ENCODE measurements at regions not wholly inside any gene's neighbourhood (a gene's known extent, or its start where the extent isn't known, plus 50 kb on each side); places are given as distances from the start of the nearest gene placed in this dataset.

GRCh38 chr6:23388086-23388783 lies 737.8 kb upstream of the NRSN1 start:
- TF ChIP-seq CTCF (IDR thresholded peaks at IDR 0.05; ENCODE audit: poor library complexity), result no peak
- no peak for TF ChIP-seq EZH2 (IDR thresholded peaks at IDR 0.05; ENCODE audit: borderline replicate concordance)
